ENCODE measurements at regions not wholly inside any gene's neighbourhood (a gene's known extent, or its start where the extent isn't known, plus 50 kb on each side); places are given as distances from the start of the nearest gene placed in this dataset.

DNA sequence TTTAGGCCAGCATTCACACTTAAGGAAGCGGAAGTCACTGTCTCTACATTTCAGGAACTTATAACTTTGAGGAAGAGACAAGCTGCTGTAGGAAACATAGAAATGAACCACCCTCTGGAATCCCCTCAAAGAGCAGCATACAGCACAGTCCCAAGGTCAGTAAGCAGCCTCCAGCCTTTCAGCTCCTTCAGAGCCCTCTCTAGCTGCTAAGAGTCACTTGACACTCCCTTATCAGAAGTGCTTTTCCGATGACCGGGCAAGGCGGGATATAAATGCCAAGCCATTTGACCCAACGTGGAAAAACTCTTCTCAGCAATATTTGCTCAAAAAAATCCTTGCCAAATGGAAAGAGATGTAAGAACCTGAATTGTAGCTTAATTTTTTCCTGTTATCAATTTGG is 1284.3 kb downstream of the XPNPEP1 start:
- no peak for TF ChIP-seq EZH2 (IDR thresholded peaks at IDR 0.05; ENCODE audit: borderline replicate concordance, insufficient read depth, low read depth, low read length, poor library complexity, severe bottlenecking)
- TF ChIP-seq, protein P1, sequence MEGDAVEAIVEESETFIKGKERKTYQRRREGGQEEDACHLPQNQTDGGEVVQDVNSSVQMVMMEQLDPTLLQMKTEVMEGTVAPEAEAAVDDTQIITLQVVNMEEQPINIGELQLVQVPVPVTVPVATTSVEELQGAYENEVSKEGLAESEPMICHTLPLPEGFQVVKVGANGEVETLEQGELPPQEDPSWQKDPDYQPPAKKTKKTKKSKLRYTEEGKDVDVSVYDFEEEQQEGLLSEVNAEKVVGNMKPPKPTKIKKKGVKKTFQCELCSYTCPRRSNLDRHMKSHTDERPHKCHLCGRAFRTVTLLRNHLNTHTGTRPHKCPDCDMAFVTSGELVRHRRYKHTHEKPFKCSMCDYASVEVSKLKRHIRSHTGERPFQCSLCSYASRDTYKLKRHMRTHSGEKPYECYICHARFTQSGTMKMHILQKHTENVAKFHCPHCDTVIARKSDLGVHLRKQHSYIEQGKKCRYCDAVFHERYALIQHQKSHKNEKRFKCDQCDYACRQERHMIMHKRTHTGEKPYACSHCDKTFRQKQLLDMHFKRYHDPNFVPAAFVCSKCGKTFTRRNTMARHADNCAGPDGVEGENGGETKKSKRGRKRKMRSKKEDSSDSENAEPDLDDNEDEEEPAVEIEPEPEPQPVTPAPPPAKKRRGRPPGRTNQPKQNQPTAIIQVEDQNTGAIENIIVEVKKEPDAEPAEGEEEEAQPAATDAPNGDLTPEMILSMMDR (IDR thresholded peaks at IDR 0.05) = no peak

Data from B cell (primary cell).